ENCODE measurements at regions not wholly inside any gene's neighbourhood (a gene's known extent, or its start where the extent isn't known, plus 50 kb on each side); places are given as distances from the start of the nearest gene placed in this dataset.

DNA sequence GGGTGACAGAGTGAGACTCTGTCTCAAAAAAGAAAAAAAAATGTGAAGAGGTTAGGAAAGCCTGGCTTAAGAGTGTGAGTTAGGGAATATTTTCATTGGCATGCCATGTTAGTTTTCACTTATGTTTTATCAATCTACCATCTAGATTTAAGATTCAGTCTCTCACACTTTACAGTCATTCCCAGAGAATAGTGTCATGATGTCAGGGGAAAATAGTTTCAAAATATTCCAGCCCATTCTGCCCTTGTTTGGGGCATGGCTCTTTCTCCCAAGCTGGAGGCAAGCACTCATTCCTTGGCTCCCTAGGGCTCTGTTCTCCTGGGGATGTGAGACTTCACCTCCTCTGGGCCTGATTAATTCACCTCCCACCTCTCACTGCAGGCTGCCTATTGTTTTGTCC is 331.5 kb downstream of the CXCL12 start:
- Histone ChIP-seq H4K20me1 (ENCODE audit: insufficient read depth) (no peaks in the 10 kb centered on the region), H3K9me2 (ENCODE audit: insufficient read depth) (no peaks in the 10 kb centered on the region), H3F3A (ENCODE audit: insufficient read depth, low read depth) (no peaks in the 10 kb centered on the region), H3K79me2 (ENCODE audit: low read depth) (no peaks in the 10 kb centered on the region), H3K4me3 (no peak overlapping the region), H3K4me2 (no peak overlapping the region), H3K36me3 (ENCODE audit: low read depth) (no peaks in the 10 kb centered on the region), H3K4me1 (replicated peaks; ENCODE audit: insufficient read depth) (no peaks in the 10 kb centered on the region), H2AFZ (no peak overlapping the region), H3K27ac (no peak overlapping the region), H3K27me3 (ENCODE audit: insufficient read depth, low read depth) (peaks cover 38% of the 10 kb centered on the region), H3K9me3 (ENCODE audit: insufficient read depth, low read depth) (no peaks in the 10 kb centered on the region)
- intact Hi-C loops (cut with micrococcal nuclease; ENCODE audit: unreplicated experiment): no loop called here
- CTCF ChIA-PET: no interaction called here
- no TSS peak for BruUV-seq (replicated peaks)
- DNase-seq: no peak
- TF ChIP-seq, protein P1, sequence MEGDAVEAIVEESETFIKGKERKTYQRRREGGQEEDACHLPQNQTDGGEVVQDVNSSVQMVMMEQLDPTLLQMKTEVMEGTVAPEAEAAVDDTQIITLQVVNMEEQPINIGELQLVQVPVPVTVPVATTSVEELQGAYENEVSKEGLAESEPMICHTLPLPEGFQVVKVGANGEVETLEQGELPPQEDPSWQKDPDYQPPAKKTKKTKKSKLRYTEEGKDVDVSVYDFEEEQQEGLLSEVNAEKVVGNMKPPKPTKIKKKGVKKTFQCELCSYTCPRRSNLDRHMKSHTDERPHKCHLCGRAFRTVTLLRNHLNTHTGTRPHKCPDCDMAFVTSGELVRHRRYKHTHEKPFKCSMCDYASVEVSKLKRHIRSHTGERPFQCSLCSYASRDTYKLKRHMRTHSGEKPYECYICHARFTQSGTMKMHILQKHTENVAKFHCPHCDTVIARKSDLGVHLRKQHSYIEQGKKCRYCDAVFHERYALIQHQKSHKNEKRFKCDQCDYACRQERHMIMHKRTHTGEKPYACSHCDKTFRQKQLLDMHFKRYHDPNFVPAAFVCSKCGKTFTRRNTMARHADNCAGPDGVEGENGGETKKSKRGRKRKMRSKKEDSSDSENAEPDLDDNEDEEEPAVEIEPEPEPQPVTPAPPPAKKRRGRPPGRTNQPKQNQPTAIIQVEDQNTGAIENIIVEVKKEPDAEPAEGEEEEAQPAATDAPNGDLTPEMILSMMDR (conservative IDR thresholded peaks at IDR 0.05): no peak
- TF ChIP-seq EZH2 (IDR thresholded peaks at IDR 0.05; ENCODE audit: low read depth): no peak
- POLR2A ChIA-PET (ENCODE audit: unreplicated experiment): no interaction called here

DNA sequence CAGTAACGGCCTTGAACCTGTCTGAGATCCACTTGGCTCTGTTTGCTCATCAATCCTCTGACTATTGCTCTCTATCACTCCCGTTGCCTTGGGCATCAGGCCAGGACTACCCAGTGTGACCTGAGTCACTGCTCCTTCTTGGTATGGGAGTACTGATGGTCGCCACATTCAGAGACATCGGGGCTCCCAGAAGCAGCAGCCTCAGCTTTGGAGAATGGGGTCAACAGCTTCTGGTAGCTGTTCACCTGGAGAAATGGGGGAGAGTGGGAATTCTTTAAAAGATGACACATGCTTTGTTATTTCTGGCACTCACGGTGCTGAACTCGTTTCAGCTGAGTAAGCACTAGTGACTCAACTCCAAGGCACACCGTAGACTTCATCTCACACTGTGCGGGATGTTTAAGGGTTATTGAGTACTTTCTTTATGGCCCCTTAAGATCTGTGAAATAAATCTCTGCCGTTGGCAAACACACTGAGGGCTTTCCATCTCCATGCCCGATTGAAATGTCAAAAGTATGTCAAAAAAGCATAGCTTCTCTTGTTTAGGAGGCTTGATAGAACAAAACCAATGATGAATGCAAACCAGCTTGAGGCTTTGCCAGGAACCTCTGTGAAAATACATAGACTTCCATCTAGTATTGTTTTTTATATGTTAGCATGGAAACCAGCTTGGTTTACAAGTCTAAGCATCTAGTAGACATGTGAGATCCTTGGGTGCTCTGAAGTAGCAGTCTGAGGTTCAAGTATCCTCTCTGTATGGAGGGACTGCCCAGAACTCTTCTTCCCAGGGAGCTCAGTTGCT is 333.1 kb downstream of the CXCL12 start:
- Histone ChIP-seq H4K20me1 (ENCODE audit: insufficient read depth) (no peaks in the 10 kb centered on the region), H3F3A (ENCODE audit: insufficient read depth, low read depth) (no peaks in the 10 kb centered on the region), H3K79me2 (ENCODE audit: low read depth) (no peaks in the 10 kb centered on the region), H3K4me3 (no peak overlapping the region), H3K9me2 (ENCODE audit: insufficient read depth) (no peaks in the 10 kb centered on the region), H3K4me2 (no peak overlapping the region), H3K27me3 (ENCODE audit: insufficient read depth, low read depth) (peaks cover 37% of the 10 kb centered on the region), H2AFZ (no peak overlapping the region), H3K27ac (no peak overlapping the region), H3K36me3 (ENCODE audit: low read depth) (no peaks in the 10 kb centered on the region), H3K9me3 (ENCODE audit: insufficient read depth, low read depth) (no peaks in the 10 kb centered on the region), H3K4me1 (replicated peaks; ENCODE audit: insufficient read depth) (no peaks in the 10 kb centered on the region)
- intact Hi-C loops (cut with micrococcal nuclease; ENCODE audit: unreplicated experiment): no loop called here
- ChIA-PET POLR2A (ENCODE audit: unreplicated experiment) (no interaction called here), CTCF (no interaction called here)
- no TSS peak for BruUV-seq (replicated peaks)
- TF ChIP-seq, protein P1 (conservative IDR thresholded peaks at IDR 0.05): no peak
- no peak for TF ChIP-seq EZH2 (IDR thresholded peaks at IDR 0.05; ENCODE audit: low read depth)
- DNase-seq: no peak

DNA sequence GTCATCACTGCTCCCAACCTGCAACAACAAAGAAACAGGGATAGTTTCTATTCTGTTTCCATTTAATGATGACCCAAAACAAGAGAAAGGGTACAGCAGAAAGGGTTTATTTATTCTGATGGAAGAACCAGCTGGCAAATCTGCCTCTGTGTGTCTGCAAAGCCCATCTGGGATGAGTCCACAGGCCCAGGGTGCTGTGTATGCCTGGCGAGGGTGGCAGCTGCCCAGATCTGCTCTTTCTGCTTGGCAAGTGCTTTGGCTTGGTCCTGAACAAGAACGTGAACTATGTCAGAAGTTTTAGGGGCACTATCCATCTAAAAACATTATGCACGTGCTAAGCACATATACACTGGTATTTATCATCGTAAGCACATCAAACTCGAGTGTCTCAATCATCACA is 333.8 kb downstream of the CXCL12 start:
- CTCF ChIA-PET: no interaction called here
- no peak for TF ChIP-seq EZH2 (IDR thresholded peaks at IDR 0.05; ENCODE audit: low read depth)
- TF ChIP-seq, protein P1 (conservative IDR thresholded peaks at IDR 0.05): no peak
- H3K27me3 ChIP-seq (ENCODE audit: insufficient read depth, low read depth): peaks cover 37% of the 10 kb centered on the region
- DNase-seq: no peak
- no peaks in the 10 kb centered on the region for H3K79me2 ChIP-seq (ENCODE audit: low read depth)
- H3K9me2 ChIP-seq (ENCODE audit: insufficient read depth): no peaks in the 10 kb centered on the region
- H3K27ac ChIP-seq: no peak overlapping the region
- no TSS peak for BruUV-seq (replicated peaks)
- no peak overlapping the region for H2AFZ ChIP-seq
- no peak overlapping the region for H3K4me3 ChIP-seq
- H4K20me1 ChIP-seq (ENCODE audit: insufficient read depth): no peaks in the 10 kb centered on the region
- H3K4me2 ChIP-seq: no peak overlapping the region
- H3K36me3 ChIP-seq (ENCODE audit: low read depth): no peaks in the 10 kb centered on the region
- H3K4me1 ChIP-seq (replicated peaks; ENCODE audit: insufficient read depth): no peaks in the 10 kb centered on the region
- intact Hi-C loops (cut with micrococcal nuclease; ENCODE audit: unreplicated experiment): no loop called here
- H3K9me3 ChIP-seq (ENCODE audit: insufficient read depth, low read depth): no peaks in the 10 kb centered on the region
- POLR2A ChIA-PET (ENCODE audit: unreplicated experiment): no interaction called here
- no peaks in the 10 kb centered on the region for H3F3A ChIP-seq (ENCODE audit: insufficient read depth, low read depth)

Measured in PC-9 (cell line).